Effector CD4-positive, alpha-beta T cell (primary cell): ENCODE measurements at regions not wholly inside any gene's neighbourhood (a gene's known extent, or its start where the extent isn't known, plus 50 kb on each side); places are given as distances from the start of the nearest gene placed in this dataset.
"Not testable (repeated sequence)": the region's sequence is repeated elsewhere in the genome, so short reads cannot be mapped to it uniquely, and the experiment has no call there.

Source experiments
- DNase-seq: peaks from one replicate; pipeline ENCODE4 v3.0.0-alpha.2; 2020

DNA sequence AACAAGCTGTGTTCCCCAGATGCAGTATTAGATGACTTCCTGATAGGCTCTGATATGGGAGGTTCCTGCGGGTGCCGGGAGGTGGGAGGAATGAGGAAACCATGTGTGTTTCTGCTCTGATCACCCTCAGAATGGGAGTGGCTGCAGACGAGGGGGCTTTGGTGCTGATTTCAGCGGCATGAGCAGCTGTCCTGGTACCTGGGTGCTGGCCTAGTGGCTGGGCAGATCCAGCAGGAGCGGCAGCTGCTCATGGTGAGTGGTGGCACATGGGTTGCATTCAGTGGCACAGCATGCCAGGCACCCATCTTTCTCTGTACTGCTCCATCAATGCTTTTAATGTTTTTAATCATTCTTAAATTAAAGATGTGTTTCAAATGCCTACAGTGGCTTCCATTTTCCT lies 177.2 kb upstream of the NETO1 start:
- DNase-seq: no peak

DNA sequence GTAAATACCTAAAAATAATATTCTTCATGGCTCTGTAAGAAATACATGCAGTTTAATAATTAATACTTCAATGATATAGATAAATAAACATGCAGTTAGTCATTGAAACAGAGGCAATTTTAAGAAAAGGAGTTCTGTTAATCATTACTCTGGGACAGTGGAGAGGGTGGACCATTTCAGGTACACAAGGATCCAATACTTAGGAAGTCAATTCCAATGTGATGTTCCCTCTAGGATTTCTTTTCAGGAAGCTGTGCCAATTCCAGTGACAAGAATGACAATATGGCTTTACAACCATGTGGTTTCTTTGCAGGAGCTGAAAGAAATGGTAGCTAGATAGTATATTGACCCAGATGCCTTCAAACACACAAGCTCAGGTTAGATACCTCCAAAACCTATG lies 175.8 kb upstream of the NETO1 start:
- DNase-seq: no peak

DNA sequence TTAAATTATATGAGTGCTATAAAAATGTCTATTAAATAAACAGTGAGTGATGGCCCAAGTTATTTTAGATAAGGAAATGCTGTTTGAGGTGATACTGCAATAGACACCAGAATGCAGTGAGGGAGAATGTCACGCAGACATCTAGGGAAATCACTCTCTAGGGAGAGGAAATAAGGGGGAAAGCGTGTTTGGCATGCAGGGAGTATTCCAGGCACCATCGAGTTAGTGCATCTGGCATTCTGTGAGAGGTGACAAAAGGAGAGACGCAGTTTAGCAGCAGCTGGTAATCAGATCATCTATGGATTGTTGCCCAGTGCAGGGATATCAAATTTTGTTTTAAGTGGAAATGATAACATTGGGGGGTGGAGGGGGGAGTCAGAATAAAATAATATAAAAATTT lies 175.4 kb upstream of the NETO1 start:
- DNase-seq: no peak

DNA sequence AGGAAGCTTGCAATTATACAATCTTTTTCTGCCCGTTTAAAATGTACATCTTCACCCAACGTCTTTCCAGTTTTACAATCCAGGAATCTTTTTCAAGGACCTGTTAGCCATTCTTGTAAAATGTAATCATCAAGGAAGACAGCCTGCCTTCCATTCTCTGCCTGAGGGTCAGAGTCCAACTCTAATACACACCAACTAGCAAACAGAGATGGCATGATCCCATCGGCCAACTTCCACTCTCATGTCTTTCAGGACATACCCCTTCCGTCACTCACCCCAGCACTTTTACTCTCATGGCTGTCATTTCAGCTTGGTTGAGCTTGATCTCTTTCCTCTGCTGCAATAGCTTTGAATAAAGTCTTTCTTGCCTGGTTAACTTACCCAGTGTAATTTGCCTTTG lies 172.5 kb upstream of the NETO1 start:
- no peak for DNase-seq

DNA sequence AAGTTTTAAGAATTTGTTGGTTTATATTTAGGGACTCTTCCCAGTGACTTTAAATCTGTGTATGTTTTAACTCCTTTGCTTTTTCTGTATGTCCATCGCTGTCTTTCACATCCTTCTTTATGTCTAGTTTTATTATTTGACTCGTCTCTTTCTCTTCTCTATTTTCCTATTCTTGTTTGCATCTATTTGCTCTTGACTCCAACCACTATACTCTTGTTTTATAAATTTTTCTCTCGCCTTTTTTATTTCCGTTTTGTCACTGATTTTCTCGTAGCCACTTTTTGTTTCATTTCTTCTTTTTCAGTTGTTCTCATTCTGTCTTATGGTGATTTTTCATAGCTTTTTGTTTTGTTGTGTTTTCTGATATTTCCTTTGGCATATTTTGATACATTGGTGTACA lies 170.5 kb upstream of the NETO1 start:
- DNase-seq: no peak

DNA sequence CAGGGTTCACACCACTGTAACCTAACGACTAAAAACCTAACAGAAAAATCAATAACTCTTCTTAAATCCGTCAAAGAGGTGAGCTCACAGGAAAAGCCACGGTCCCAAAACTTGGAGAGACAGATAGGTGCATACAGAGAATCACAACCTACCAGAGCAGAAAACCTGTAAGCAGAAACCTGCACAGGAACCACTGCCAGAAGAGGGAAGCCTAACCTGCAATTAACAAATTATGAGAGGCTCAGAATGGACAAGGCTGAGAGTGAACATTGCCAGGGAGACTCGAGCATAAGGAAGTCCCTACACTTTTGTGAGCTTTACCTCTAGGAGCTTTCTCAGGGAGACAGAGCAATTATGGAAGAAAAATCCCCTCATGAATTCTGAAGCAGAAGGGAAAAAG lies 156.2 kb upstream of the NETO1 start:
- DNase-seq: no peak

DNA sequence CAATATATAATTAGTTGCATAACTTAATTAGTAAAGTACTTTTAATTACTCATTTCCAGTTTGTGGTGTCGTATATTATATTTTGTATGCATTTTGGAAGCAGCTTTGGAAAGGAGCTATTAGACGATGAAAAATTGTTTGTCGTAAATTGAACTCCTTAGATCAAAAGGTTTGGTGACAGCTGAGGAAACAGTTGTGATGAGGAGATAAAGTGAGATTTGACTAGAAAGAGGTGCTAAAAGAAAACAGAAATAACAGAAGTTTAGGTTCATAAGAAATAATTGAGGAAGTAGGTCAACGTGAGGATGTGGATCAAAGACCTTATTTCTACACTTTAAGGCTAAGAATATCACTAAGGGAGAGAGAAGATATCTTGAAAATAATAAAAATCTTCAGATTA lies 141.9 kb upstream of the NETO1 start:
- no peak for DNase-seq

DNA sequence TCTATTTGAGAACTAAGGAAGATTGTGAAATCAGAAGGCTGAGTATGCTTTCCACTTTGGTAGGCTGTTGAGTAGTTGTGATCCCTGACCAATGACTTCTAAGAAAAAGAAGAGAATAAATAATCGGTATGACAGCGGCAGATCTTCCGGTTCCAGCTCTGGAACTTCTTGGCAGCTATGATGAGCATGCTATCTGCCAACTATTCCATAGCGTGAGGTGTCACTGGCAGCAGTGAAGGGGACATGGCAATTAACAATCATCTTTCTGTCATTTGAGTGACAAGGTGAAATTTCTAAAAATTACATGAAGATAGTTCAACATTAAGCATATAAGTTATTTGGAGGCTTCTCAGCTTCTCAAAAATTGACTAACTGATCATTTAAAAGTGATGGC lies 140.1 kb upstream of the NETO1 start:
- DNase-seq: no peak

DNA sequence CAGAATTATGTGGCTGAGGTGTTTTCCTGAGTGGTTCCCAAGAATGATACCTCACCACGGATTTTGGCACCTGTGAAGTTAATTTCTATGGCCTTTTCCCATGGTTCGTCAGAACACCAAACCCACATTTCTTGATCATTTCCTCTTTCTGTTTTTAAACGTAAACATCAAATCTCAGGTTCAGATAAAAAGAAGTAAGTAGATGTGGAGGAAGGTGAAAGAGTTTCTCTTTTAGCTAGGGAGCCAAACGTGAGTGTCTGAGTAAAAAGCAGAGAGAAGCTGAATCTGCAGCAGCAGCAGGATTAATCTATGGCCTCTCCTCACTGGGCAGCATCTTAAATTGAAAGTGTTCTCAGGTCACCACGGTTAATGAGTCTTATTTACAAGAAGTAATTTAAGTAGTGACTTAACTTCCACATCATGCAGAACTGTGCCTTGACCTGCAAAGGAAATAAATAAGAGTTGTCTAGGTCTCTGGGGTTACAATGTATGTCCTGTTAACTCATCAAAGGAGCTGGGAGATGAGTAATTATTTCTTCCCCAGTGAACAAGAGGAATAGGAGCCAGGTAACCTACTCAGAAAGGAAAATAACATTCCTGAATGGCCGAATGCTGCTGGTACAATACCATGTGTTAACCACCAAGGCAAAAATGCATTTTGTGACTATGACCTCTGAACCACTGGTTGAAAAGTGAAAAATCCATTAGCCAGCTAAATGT lies 139.6 kb upstream of the NETO1 start:
- no peak for DNase-seq

DNA sequence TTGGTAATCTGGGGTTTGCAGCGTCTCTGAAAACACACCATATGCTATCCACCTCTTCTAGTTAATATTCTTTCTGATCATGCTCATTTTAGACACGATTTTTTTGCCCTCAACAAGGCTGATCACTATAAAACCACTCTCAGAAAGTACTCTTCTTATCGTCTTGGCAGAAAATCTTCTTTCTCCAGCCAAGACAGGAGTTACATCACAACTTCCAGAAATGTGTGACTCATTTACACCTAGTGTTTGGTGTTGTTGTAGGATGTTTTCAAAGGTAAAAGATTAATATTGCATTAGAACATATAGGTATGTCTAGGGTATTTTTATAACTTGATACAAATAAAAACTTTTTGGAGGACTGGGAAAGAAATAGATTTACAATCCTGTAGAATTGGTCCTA lies 138.5 kb upstream of the NETO1 start:
- DNase-seq: no peak

DNA sequence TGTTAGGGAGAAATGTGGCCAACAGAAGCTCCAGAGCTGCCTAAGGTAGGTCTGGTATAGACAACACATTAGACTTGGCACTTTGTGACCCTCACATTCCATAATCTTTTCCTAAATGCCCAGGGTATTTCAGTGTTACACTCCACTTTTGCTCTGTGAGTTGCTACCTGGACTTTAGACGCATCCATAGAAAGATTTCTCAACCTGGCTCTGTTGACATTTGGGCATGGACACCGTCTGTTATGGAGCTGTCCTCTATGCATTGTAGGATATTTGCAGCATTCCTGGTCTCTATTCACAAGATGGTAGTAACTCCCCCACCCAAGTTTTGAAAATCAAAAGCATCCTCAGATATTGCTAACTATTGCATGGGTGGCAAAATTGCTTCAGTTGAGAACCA lies 136.5 kb upstream of the NETO1 start:
- DNase-seq: no peak

DNA sequence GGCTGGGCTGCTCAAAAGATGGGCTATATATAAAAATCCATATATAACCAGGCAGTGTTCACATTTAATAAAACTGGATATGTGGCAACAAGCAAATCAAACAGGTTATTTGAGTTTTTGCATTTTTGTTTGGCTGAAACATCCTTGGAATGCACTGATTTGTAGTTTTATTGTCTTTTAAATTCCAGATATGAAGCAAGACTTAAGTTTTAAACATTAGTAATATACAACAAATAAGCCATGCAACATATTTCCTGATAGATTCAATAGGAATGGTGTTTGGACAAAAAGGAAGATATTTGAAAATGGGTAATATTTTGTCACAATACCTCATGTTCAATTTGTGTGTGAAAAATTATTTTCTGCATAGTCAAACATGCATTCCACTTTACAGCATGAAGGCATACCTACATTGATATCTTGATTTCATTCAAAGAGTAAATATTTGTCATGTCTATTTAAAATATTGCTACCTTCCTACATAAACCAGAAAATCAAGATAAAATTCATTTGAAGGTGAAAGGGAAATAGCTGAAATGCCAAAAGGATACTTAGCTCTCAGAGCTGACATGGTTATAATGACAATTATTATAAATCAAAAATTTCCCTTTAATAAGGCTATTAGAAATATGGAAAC lies 132.3 kb upstream of the NETO1 start:
- DNase-seq: no peak

DNA sequence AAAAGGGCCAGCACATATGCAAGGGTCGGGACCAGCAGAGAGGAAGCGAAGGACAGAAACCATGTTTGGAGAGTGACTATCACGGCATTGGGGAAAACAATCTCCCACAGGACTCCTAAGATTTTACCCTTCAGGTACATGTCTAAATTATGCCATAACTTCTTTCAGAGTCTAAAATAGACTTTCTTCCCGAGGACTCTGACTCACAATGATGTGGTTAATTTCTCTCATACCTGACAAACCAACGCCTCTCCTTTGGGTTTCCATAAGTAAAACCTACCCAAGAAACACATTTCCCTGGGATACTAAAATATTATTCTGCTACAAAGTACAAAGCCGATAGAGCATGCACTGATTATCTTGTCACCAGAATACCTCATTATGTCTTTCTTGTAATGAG lies 127.8 kb upstream of the NETO1 start:
- DNase-seq: no peak

DNA sequence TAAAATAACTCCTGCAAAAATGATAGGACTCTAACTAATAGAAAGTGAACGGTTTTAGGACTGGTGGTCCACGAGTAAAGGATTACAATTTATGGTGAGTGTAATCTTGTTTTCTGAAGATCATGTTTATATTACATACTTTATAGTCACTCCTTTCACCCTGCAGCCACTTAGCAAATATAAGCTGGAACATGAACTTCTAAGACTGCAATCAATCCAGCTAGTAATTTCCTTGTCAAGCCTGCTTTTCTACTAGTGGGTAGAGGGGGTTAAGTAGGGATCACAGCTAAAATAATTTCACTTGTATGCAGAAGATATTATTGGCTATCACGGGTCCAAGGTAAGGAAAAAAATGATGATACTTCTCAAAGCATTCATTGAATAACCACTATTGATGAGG lies 125.5 kb upstream of the NETO1 start:
- no peak for DNase-seq

DNA sequence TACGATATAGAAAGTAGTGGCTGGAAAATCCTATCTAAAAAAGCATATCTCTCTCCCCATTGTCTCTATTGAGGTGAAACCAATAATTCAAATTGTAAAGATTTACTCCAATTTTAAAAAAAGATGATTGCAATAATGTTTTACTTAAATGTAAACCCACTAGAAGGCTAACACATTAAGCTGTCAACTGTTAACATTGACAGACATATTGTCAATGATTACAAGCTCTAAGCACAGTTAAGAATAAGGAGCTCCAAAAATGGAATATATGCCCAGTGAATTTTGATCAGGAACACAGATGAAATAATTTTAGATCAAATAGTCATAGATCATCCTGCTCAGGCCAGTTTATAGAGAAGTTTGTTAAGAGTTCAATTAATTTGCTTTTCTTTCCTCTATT lies 123.6 kb upstream of the NETO1 start:
- DNase-seq: no peak

DNA sequence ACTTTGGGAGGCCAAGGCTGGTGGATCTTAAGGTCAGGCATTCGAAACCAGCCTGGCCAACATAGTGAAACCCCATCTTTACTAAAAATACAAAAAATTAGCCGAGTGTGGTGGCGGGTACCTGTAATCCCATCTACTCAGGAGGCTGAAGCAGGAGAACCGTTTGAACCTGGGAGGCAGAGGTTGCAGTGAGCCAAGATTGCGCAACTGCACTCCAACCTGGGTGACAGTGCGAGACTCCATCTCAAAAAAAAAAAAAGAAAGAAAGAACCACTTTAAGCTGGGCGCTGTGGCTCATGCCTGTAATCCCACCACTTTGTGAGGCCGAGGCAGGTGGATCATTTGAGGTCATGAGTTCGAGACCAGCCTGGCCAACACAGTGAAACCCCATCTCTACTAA lies 119.8 kb upstream of the NETO1 start:
- DNase-seq: not testable (repeated sequence)

DNA sequence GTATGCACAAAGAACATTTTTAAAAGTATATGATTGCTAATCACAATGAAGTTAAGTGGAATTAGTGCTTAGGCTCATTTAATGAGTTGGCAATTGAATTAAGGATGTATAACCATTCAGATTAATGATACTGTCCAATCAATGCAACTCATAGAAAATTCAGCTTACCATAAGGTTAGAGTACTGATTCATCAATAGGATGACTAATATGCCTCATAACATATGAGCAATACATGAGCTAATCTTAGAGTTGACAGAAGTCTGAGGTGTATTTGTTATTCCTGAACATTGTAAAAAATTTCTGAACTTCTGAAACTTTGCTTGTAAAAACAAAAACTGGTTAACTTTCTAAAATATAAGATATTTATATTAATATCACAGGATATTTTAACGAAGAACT lies 118.3 kb upstream of the NETO1 start:
- DNase-seq: no peak

DNA sequence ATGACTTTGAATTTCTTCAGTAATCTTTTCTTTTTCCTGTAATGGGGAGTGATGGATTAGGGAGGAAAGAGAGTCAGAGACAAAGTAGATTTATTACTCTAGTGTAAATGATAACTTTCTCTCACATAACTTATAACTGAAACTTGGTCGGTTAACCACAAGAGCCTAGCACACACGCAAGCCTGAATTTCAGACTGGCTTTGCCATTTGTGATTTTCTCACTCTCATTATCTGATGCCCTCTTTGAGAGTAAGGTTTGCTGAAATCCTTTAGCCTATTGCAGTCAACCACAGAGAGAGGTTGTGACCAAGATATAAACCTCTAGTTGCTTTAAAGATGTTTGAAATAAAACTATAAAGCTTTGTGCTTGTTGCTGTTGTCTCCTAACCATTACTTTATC lies 117.9 kb upstream of the NETO1 start:
- DNase-seq: no peak

DNA sequence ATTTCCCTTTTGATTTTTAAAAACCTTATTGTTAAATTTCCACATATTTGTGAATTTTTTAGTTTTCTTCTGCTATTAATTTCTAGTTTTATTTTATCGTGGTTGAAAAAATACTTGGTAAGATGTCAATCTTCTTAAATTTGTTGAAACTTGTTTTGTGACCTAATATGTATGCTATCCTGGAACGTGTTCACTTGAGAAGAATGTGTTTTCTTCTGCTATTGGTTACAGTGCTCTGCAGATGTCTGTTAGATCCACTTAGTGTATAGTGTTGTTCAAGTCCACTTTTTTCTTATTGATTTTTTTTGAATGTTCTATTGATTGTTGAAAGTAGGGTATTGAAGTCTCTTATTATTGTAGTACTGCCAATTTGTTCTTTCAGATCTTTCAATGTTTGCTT lies 116.5 kb upstream of the NETO1 start:
- no peak for DNase-seq

DNA sequence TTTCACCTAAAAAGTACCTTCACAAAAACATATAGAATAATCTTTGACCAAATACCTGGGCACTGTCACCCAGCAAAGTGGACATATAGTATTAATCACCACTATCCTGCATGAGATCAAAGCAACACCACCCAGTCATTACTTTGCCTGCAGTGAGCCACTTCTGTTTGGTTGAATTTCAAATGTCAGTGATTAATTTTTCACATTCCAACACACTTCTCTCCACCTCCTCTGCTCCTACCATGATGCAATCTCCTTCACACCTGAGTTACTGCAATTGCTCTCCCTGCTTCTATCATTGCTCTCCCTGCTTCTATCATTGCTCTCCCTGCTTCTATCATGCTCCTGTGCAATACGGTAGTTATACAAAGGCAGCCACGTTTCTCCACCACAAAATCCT lies 106.1 kb upstream of the NETO1 start:
- DNase-seq: no peak

DNA sequence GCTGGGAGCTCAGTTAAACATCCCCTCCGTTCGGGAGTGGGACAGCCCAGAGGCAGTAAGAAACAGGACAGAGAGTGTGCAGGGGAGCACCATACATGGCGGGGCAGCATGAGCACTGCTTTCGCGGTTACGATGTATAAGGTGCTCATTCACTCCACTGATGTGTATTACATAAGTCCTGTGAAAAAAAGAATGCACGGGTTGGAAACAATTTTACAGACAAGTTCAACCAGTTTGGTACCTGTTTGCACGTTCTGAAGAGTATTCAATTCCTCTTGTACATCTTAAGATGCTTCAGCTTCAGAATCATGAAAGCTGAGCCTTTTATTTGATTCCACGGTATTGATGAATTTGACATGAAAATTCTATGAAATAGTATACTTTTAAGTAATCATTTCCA lies 97.8 kb upstream of the NETO1 start:
- no peak for DNase-seq

DNA sequence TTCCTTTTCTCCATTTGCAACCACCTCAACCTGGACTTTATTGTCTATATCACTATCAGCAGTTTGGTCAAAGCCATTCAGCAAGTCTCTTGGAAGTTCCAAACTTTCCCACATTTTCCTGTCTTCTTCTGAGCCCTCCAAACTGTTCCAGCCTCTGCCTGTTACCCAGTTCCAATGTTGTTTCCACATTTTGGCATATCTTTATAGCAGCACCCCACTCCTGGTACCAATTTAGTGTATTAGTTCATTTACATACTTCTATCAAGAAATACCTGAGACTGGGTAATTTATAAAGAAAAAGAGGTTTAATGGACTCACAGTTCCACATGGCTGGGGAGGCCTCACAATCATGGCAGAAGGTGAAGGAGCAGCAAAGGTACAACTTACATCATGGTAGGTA lies 90.4 kb upstream of the NETO1 start:
- DNase-seq: not testable (repeated sequence)

DNA sequence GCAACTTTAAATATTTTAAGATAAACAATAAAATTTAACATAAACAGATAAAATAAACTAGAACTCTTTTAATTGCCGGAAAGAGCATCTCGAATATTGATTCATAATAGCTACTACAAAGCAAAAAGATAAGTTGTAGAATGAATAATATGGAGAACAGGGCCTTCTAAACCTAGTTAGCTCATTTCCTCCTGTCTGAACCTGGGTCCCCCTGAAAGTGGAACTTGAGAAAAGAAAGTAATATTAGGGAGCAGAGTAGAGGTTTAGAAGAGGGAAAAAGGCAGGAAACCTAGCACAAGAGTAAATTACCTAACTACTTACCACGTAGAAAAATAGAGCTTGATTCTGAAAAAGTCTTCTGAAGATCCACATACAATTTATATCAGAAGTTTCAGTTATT lies 80.7 kb upstream of the NETO1 start:
- no peak for DNase-seq

DNA sequence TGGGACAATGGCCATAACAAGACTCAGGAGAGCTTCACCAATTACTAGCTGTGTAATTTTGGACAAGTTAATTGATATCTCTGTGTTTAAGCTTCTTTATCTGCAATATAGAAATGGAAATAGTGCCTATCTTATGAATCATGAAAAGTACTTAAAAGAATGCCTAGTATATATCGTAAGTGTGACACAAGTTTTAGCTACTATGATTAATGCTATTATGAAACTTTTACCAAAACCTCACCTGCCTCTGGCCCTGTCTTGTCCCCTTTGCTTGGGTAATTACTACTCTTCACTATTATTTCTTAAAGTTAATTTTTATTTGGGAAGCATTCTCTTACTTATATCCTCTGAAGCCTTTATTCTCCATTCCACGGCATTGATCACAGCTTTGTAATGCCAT lies 75.0 kb upstream of the NETO1 start:
- no peak for DNase-seq

DNA sequence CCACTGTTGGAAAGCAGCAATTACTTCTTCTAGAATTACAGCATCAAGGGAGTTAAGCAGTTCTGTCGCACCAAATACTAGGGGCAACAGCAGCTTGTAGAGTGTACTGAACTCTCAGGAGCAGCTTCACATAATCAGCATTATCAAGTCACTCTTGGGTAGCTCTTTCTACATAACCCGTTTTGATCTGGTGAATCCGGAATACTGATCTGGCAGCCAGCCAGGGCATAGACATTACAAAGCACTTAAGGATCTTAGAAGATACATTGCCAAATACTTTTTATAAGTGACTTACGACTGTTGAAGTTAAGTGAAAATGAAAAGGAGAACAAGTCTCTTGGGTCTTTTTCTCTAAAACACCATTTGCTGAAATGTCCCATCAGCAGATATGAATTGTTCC lies 73.2 kb upstream of the NETO1 start:
- DNase-seq: no peak
